HepG2 (cell line): ENCODE measurements at regions not wholly inside any gene's neighbourhood (a gene's known extent, or its start where the extent isn't known, plus 50 kb on each side); places are given as distances from the start of the nearest gene placed in this dataset.

Experiments
- ARNT2 ChIP-seq: sonication (generic); formaldehyde crosslinking; IDR thresholded peaks from 2 replicates; pipeline ENCODE4 v1.8.0; 2022; ENCODE audit warnings: mild to moderate bottlenecking, low read depth, missing genetic modification reagents, moderate library complexity
- ASH2L ChIP-seq: fragments of 300-600, 200-600 bp; sonication (generic); IDR thresholded peaks from 2 replicates; pipeline ENCODE4 v1.7.0; 2017; ENCODE audit warnings: low read depth, mild to moderate bottlenecking, moderate library complexity, mixed read lengths, low read length; ENCODE audit not compliant: insufficient read length
- BRD4 ChIP-seq: sonication (generic); formaldehyde crosslinking; IDR thresholded peaks from 2 replicates; pipeline ENCODE4 v1.4.0; 2020; ENCODE audit warnings: missing genetic modification reagents
- DRAP1 ChIP-seq: IDR thresholded peaks from 2 replicates; pipeline ENCODE4 v1.6.1; 2016; ENCODE audit warnings: missing genetic modification reagents, missing compliant biosample characterization
- GATAD2A ChIP-seq: IDR thresholded peaks from 2 replicates; pipeline ENCODE4 v1.6.1; 2016
- IRF2 ChIP-seq: IDR thresholded peaks from 2 replicates; pipeline ENCODE4 v1.6.1; 2018; ENCODE audit warnings: missing genetic modification reagents, missing compliant biosample characterization
- KMT2A ChIP-seq: sonication (generic); formaldehyde crosslinking; IDR thresholded peaks from 2 replicates; pipeline ENCODE4 v1.4.0; 2020; ENCODE audit warnings: missing genetic modification reagents
- LRRFIP1 ChIP-seq: sonication (generic); formaldehyde crosslinking; conservative IDR thresholded peaks from 2 replicates; pipeline ENCODE4 v1.4.0; 2020; ENCODE audit warnings: missing genetic modification reagents
- NR2F2 ChIP-seq: IDR thresholded peaks from 2 replicates; pipeline ENCODE4 v1.6.1; 2012; ENCODE audit warnings: low read depth, inconsistent platforms, borderline replicate concordance
- RBAK ChIP-seq: sonication (generic); formaldehyde crosslinking; IDR thresholded peaks from 2 replicates; pipeline ENCODE4 v1.5.1; 2020; ENCODE audit warnings: mild to moderate bottlenecking, missing genetic modification reagents
- SP1 ChIP-seq, 2 experiments: fragments of 450-650 bp in 1 of 2; sonication (generic) in 1 of 2; formaldehyde crosslinking in 1 of 2; IDR thresholded peaks; 2 replicates each; pipeline versions ENCODE4 v1.4.0 to v1.6.1; 2016 to 2020; ENCODE audit warnings: missing genetic modification reagents in 1 of 2
- TBX2 ChIP-seq: sonication (generic); formaldehyde crosslinking; IDR thresholded peaks from 2 replicates; pipeline ENCODE4 v1.5.0; 2020; ENCODE audit warnings: missing genetic modification reagents, mild to moderate bottlenecking, borderline replicate concordance
- THRA ChIP-seq: sonication (generic); formaldehyde crosslinking; IDR thresholded peaks from 2 replicates; pipeline ENCODE4 v1.4.0; 2020; ENCODE audit warnings: missing genetic modification reagents, borderline replicate concordance
- ZFP36 ChIP-seq: fragments of 150-350 bp; IDR thresholded peaks from 2 replicates; pipeline ENCODE4 v1.6.1; 2018; ENCODE audit warnings: borderline replicate concordance, low read length, low read depth; ENCODE audit not compliant: partially characterized antibody
- ZNF562 ChIP-seq: sonication (generic); formaldehyde crosslinking; IDR thresholded peaks from 2 replicates; pipeline ENCODE4 v1.8.0; 2022; ENCODE audit warnings: missing genetic modification reagents, borderline replicate concordance
- ZNF563 ChIP-seq: sonication (generic); formaldehyde crosslinking; IDR thresholded peaks from 2 replicates; pipeline ENCODE4 v1.8.0; 2022; ENCODE audit warnings: mild to moderate bottlenecking, moderate library complexity, missing genetic modification reagents
- ZNF670 ChIP-seq: sonication (generic); formaldehyde crosslinking; IDR thresholded peaks from 2 replicates; pipeline ENCODE4 v1.8.0; 2022; ENCODE audit warnings: mild to moderate bottlenecking, missing genetic modification reagents, borderline replicate concordance
- ZNF839 ChIP-seq: sonication (generic); formaldehyde crosslinking; IDR thresholded peaks from 2 replicates; pipeline ENCODE4 v1.4.0; 2020; ENCODE audit warnings: missing genetic modification reagents, mild to moderate bottlenecking, borderline replicate concordance
- TF ChIP-seq, protein P1 (sequence below): sonication (generic); formaldehyde crosslinking; IDR thresholded peaks from 2 replicates; pipeline ENCODE4 v1.4.0; 2020; ENCODE audit warnings: mild to moderate bottlenecking, low read depth, missing genetic modification reagents
- TF ChIP-seq, protein P2 (sequence below): sonication (generic); formaldehyde crosslinking; IDR thresholded peaks from 2 replicates; pipeline ENCODE4 v1.5.0; 2020; ENCODE audit warnings: mild to moderate bottlenecking, missing genetic modification reagents

DNA sequence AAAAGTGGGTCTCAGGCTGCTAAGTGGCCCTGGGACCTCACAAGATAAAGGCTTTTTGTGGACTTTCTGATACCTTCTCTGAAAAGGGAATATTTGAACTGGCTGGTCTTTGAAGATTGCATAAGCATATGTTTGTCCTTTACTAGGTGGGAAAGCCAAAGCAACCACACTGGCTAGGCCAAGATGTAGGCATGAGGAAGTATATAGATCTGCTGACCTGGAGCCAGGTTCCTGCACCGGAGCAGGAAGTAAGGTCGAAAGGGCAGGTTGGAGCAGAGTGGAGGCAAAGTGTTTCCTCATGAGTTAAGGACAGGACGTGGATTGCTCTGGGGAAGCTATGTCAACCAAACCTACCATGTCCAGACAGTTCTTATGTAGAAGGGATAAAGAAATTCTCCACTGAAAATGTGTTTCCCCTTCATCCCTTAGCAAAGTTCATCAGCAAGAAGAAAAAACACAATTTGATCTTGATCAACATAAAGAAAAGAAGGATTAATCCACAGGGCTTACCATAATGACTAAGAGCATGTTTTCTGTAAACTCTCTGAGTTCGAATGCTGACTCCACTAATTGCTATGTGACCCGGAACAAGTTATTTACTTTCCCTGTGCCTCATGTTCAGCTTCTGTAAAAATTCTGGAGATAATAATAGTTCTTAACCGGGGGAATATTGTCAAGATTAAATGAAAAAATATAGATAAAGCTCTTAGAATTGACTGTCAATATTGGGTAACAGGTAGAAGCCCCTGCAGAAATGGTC lies 156.1 kb upstream of the SRD5A2 start (continued):
- TF ChIP-seq BRD4 (no peak), ZNF839 (CRISPR knock-in tag) (no peak), IRF2 (peak; percentile 79; the same call in 1 of the 2 replicates), KMT2A (CRISPR knock-in tag) (peak; percentile 29; the same call in 1 of the 2 replicates), ASH2L (no peak), ZNF670 (CRISPR knock-in tag) (peak; percentile 51; the same call in 1 of the 2 replicates), ZNF562 (no peak), THRA (CRISPR knock-in tag) (peak; percentile 78; the same call in 1 of the 2 replicates), TBX2 (CRISPR knock-in tag) (peak; percentile 51; the same call in 1 of the 2 replicates), GATAD2A (CRISPR knock-in tag) (peak; percentile 90), RBAK (CRISPR knock-in tag) (no peak), SP1 (IDR thresholded peaks at IDR 0.05) (no peak), SP1 (CRISPR knock-in tag; IDR thresholded peaks at IDR 0.05) (0 out of 2 replicates have a peak, but pooled peaks have one; percentile 21), DRAP1 (CRISPR knock-in tag) (no peak; the same call in 1 of the 2 replicates), ZFP36 (no peak), NR2F2 (peak; percentile 89), ZNF563 (CRISPR knock-in tag) (no peak), ARNT2 (CRISPR knock-in tag) (no peak), LRRFIP1 (CRISPR knock-in tag) (no peak)
- TF ChIP-seq, protein P1, sequence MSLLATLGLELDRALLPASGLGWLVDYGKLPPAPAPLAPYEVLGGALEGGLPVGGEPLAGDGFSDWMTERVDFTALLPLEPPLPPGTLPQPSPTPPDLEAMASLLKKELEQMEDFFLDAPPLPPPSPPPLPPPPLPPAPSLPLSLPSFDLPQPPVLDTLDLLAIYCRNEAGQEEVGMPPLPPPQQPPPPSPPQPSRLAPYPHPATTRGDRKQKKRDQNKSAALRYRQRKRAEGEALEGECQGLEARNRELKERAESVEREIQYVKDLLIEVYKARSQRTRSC (CRISPR knock-in tag) = no peak
- TF ChIP-seq, protein P2, sequence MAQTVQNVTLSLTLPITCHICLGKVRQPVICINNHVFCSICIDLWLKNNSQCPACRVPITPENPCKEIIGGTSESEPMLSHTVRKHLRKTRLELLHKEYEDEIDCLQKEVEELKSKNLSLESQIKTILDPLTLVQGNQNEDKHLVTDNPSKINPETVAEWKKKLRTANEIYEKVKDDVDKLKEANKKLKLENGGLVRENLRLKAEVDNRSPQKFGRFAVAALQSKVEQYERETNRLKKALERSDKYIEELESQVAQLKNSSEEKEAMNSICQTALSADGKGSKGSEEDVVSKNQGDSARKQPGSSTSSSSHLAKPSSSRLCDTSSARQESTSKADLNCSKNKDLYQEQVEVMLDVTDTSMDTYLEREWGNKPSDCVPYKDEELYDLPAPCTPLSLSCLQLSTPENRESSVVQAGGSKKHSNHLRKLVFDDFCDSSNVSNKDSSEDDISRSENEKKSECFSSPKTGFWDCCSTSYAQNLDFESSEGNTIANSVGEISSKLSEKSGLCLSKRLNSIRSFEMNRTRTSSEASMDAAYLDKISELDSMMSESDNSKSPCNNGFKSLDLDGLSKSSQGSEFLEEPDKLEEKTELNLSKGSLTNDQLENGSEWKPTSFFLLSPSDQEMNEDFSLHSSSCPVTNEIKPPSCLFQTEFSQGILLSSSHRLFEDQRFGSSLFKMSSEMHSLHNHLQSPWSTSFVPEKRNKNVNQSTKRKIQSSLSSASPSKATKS (CRISPR knock-in tag) = no peak
